ENCODE measurements at regions not wholly inside any gene's neighbourhood (a gene's known extent, or its start where the extent isn't known, plus 50 kb on each side); places are given as distances from the start of the nearest gene placed in this dataset.
"Not testable (repeated sequence)": the region's sequence is repeated elsewhere in the genome, so short reads cannot be mapped to it uniquely, and the experiment has no call there.

DNA sequence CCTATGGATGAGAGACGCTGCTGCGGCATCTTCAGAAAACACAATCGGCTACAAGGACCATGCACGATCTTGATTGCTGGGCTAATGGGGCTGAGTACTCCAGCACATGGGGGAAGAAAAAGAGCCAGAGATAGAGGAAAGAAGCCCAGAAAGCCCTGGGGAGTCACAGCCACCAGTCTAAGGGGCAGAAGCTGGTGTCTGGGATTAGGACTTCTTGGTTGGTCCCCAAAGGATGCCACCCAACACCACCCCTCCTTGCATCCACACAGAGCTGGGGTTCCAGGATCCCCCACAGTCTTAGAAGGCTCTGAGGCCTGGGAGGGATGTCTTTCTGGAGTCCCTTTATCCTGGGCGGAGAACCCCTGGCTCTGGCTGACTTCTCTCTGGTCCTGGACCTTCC, 98.4 kb upstream of the TARDBP start:
- no peak for DNase-seq

DNA sequence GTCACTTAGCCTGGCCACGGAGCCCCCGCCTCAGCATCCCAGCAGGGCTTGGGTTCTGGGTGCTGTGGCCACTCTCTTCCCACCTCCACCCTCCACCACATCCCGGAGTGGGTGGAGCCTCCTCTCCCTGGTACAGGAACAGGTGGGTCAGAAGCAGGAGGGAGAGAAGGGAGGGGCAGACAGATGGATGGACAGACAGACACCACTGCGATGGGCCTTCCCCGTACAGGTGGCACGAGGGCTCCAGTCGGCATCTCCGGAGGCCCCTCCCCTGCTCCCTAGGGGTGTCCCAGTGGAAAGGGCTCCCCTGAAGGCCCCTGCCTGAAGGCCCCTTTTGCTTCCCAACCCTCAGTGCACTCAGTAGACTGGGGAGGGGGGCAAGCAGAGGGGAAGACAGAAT, 96.9 kb upstream of the TARDBP start:
- DNase-seq: no peak

DNA sequence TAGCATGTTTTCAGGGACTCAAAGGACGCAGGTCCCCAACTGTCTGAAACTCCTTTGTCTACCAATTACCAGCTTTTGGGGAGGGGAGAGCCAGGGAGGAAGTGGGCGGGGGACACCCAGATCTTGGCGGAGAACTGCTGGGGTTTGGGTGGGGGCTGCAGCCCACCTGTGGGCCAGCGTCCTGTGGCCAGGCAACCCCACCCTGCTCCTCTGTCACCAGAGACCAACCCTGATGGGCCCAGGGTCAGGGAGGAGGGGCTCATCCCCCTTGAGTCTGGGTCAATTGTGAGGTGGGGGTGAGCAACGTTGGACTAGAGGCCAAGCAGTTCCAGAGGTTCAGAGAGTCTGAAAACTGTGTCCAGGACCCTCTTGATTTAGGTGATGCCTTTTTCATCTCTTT, 96.1 kb upstream of the TARDBP start:
- DNase-seq: no peak

DNA sequence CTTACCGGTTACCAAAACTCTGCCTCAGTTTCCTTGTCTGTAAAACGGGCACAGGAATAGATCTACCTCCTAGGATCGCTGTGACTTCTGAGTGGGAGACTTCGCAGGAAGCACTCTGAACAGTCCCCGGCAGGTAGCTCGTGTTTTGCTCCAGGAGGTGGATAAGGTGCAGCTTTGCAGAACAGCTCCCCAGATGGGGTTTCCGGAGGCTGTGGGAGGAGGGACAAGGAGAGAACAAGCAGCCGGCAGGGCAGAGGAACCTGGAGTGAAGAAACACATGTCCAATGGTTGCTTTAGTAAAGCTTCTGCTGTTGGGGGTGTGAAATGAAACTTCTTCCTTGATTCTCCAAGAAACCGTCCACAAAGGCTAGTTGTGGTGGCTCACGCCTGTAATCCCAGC, 95.5 kb upstream of the TARDBP start:
- DNase-seq: no peak

DNA sequence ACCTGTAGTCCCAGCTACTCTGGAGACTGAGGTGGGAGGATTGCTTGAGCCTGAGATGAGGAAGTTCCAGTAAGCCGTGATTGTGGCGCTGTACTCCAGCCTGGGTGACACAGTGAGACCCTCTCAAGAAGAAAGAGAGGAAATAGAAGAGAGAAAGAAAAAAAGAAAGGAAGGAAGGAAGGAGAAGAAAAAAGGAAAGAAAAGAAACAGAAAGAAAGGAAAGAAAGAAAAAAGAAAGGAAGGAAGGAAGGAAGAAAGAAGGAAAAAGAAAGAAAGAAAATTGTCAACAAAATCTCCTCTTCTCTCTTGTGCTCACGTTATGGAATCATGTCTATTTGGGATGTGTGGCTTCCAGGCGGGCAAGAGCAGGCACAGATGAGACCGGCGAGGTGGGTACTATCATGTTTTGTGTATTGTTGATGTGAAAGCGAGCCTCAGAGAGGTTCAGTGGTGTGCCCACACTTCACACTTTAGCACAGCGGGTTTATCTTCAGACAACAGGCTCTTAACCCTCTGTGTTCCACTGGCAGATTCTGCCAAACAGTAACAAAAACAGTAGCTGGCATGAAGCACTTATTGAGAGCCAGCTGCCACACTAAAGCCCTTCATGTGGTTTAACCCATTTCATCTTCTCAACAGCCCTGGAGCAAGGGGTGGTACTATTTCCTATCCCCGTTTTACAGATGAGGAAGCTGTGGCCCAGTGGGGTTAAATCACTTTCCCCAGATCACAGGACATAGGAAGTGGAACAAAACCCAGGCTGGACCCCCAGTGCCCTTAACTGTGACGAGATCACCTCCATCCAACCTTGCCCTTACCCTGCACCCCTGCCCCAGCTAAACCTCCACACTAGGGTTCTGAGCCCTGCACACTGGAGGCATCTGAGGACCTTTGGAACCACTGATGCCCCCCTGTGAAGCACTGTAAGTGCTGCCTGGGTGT, 94.7 kb upstream of the TARDBP start:
- DNase-seq: no peak

DNA sequence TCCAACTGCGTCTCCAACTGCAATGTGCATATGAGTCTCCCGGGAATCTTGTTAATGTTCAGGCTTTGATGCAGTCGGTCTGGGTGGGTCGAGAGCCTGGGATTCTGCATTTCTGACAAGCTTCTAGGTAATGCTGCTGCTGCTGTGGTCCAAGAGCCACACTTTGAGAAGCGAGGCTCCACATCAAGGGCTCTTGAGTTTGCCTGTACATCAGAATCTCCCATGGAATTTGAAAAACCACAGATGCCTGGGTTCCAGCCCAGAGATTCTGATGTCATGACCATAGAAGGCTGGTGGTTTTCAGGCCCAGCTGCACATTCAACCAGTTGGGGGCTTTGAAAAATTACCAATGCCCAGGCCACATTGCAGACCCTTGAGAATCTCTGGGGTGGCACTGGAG, 93.9 kb upstream of the TARDBP start:
- no peak for DNase-seq

DNA sequence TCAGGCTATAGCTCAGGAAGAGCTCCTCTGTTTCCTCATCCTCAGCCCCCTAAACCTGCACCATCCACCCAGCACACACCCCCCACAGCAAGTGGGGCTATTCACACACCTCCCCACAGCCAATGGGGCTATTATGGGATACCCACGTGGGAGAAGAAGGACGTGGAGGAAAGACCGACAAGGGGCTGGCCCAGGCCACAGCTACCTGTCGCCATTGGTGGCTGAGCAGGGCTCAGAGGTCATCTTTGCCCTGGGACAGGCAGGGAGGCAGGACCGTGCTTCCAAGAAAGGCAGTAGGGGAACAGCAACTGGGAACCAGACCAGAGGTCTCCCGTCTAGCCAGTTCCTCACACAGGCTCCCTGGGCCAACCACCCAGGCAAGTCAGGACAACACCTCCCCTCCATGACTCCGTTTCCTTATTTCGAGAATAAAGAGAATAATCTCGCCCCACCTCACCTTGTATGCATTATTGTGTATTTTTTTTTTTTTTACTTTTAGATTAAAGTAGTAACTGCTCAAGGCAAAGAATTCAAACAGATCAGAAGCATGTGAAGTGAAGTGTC, 92.3 kb upstream of the TARDBP start:
- DNase-seq: no peak

DNA sequence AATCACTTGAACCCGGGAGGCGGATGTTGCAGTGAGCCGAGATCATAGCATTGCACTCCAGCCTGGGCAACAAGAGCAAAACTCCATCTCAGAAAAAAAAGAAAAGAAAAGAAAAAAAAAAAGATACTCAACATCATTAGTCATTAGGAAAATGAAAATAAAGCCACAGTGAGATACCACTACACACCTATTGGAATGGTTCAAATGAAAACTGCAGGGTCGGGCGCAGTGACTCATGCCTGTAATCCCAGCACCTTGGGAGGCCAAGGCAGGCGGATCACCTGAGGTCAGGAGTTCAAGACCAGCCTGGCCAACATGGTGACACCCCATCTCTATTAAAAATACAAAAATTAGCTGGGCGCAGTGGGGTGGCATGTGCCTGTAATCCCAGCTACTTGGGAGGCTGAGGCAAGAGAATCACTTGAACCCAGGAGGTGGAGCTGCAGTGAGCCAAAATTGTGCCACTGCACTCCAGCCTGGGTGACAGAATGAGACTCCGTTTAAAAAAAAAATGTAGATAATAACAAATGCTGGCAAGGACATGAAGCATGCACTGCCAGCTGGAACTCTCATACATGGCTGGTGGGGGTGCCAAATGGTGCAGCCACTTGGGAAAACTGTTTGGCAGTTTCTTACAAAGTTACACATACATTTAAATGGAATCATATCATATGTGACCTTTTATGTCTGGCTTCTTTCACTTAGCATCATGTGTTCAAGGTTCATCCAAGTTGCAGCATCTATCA, 90.0 kb upstream of the TARDBP start:
- DNase-seq: not testable (repeated sequence)

DNA sequence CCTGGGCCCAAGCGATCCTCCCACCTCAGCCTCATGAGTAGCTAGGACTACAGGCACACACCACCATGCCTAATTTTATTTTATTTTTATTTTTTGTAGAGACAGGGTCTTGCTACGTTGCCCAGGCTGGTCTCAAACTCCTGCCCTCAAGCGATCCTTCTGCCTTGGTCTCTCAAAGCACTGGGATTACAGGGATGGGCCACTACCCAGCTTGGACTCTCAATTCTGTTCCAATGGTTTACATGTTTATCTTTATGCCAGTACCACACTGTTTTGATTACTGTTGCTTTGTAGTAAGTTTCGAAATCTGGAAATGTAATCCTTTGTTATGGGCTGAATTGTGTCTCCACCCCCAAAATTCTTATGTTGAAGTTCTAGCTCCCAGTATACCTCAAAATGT, 88.4 kb upstream of the TARDBP start:
- DNase-seq: no peak

DNA sequence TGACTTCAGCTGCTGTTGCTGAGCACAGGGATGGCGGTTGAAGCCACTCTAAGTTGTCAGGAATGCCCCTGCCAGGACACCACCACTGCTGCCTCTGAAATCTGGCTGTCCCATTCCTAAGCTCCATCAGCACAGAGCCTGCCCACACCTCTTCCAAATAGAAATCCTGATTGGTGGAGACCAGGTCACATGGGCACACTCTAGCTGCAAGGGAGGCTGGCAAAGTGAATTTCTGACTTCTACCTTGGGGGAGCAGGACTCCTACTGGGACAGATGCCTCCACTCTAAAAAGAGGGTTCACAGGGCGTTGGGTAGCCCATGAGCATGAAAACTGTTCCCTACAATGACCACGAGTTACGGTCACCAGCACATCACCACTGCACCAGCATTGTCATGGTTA, 83.8 kb upstream of the TARDBP start:
- no peak for DNase-seq

DNA sequence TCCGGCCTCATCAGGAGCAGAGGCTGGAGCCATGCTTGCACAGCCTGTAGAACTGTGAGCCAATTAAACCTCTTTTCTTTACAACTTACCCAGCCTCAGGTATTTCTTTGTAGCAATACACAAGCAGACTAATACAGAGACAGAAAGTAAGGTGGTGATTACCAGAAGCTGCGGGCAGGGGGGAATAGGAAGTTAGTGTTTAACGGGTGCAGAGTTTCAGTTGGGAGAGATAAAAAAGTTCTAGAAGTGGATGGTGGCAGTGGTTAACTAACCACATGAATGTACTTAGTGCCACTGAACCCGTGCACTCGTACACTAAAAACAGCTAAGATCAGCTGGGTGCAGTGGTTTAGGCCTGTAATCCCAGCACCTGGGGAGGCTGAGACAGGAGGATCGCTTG, 80.4 kb upstream of the TARDBP start:
- DNase-seq: no peak

DNA sequence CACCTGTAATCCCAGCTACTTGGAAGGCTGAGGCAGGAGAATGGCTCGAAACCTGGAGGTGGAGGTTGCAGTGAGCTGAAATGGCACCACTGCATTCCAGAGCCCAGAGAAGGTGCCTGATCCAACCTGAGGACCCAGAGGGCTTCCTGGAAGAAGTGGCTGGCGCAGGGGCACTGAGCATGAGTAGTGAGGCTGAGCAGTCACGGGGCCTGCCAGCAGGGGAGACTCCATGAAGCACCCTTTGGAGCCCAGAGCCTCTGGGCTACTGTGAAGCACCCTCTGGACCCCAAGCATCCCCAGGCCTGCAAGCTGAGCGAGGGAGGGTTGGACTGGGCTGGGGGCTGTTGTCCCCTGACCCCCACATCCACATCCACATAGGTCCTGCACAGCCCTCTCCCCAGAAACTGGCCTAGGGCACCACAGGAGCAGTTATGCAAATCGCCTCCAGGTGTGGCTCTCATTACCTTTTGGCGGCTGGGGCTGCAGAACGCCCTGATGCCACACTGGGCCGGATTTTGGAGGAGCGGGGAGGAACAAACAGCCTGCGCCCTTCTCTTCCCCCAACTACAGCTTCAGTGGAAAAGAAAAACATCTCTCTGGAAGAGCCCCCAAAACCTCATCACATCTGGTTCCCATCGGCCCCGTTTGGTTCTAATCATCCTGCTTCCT, 78.2 kb upstream of the TARDBP start:
- no peak for DNase-seq

DNA sequence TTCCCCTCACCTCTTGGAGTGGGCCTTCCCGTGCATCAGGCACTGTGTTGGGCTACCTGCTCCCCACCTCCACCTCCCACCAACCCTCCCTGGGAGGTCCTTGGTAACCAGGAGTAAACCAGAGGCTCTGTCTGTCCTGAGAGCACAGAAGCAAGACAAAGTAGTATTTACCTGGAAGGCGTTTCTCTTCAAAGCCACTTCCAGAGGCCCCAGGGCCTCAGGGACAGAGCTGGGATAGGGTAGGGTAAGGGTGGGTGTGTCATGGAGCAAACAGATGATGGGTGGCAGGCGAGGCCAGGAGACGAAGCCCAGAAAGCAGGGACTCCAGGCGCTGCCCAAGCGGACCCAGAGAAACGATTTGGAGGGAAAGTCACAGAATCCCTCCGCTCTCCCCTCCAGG, 77.2 kb upstream of the TARDBP start:
- DNase-seq: no peak

DNA sequence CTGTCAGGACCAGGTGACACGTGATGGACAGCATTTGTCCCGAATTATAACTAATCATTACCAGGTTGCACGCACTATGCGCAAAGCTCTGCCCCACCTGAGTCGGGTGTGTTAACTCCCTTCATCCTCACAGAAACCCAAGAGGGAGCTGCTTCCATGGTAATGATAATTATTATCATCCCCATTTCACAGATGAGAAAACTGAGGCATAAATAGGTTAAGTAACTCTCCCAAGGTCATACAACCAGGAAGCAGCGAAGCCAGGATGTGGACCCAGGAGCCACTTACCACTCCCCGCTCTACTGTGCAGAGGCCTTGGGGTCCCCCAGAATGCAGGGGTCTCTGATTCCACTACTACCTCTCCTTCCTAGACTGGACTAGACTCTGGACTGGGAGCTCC, 76.7 kb upstream of the TARDBP start:
- no peak for DNase-seq

DNA sequence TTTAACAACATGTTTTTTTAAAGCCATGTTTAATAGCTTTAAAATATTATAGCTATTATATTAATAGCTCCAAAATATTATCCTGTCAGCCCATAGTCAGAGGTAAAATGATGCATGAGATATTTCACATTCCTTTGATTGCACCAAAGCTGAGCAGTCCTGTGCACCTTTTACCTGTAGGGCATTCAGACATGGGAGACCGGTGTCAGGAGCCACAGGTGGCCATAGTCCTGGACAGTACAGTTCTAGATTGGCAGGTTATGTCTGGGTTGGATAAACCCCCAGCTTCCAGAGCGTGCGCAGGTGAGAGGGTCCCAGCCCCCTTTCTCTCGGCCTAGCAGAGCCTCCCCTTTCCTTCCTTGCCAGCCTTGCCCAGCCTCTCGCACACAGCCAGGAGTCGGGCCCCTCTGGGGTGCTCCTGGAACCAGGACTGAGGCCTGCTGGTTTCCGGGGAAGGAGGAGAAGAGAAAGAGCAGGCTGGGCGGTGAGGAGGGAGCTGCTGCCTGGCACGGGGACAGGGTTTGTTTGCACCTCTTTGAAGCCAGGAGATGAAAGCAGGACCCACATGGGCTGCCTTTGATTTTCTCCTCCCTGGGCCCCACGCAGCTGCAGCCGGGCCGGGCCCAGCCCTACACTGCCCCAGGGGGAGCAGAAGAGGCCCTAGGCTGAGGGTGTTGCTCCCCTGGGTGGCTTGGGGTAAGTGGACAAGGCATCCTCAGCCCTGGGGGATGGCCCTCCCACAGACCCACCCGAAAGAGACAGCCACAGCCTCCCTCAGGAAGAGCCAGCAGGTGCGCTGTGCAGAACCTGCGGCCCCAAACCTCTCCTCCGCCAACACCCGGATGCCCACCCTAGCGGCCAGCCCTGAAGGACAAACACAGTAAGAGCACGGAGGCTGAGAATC, 75.2 kb upstream of the TARDBP start:
- no peak for DNase-seq

DNA sequence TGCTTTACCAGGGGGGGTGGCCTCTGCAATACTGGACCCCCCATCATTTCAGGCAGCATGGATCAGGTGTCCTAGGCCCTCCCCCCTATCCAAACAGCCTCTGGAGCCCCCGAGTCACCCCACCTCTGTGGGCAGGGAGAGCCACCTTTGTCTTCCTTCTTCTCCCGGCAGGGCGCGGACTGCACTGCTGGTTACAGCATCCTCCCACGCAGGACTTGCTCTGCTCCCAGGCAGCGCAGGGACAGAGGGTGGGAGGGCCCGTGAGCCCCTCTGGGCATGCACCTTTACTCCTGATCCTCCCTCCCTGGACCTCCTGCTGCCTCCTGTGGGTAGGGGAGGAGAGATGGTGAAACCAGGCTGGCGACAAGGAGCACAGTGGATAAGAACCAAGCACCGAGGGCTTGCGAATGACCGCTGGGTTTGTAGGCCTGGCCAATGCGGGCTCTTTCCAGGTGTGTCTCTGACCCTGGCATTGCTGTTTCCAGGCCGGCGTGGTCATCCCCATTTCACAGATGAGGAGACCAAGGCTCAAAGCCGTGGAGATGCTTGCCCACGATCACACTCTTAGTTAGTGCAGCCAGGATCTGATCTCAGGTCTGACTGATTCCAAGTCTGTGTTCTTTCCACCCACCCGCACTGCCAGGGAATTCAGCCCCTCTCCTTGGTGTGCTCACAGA, 73.6 kb upstream of the TARDBP start:
- no peak for DNase-seq

DNA sequence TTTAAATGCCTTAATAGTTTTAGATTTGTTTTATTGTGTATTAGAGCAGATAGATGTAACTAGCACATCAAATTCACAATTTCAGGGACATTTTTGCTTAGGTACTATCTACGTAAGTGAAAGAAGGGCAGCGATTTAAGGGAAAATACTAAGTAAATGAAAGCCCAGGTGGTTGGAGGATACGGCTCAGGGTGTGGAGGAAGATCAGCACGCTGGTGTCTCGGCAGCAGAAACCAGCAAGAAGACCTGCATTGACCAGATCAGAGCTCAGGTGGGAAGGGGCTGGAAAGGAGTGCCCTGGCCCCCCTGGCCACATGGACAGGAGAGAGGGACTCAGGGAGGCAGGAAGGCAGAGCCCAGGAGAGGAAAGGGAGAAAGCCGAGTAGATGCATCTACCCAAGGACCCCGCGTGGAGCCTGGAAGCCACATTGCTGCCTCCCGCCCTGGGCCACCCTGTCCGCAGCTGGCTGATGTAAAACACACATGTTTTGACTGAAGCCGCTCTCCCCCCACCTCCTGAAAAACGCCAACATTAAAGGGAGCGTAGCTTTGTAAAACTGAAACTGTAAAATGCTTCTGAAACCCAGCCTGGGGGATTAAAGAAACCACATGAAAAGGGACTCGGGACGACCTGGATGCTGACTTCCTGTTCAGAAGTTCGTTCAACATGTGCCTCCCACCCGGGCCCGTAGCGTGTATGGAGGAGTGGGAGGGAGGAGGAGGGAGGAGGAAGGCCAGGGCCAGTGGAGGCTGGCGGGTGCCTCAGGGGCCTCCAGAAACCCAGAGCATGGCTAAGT, 72.6 kb upstream of the TARDBP start:
- no peak for DNase-seq

DNA sequence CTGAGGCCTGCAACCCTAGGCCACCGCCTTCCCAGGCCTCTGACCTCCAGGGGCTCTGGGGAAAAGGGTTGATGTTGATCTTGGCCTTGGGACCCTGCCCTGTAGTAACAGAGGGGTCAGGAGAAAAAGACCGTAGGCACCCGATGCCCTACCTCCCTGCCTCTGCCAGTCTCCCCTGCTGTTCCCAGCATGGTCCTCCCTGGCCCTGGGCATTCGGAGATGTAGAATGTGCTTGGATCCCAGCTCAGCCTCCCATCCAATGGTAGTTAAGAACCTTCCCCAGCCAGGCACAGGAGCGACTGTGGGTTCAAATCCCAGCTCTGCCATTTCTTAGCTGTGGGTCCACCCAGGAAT, 72.0 kb upstream of the TARDBP start:
- DNase-seq: no peak

DNA sequence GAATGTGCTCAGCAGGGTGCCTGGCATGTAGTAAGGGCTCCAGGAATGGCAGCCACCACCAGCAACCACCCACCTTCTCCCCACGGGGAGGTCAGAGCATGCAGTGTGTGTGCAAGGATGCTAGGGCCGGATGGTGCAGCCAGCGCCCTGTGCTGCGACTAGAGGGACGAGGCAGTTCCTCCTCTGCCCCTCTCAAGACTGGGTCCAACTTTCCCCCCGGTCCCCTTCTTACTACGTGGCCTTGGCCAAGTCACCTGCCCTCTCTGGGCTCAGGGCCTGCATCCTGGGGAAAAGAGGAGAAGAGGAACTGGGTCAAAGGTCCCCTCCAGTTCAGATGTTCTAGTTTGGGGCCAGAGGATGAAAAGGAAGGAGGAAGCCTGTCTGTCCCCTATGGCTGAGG, 71.6 kb upstream of the TARDBP start:
- no peak for DNase-seq

DNA sequence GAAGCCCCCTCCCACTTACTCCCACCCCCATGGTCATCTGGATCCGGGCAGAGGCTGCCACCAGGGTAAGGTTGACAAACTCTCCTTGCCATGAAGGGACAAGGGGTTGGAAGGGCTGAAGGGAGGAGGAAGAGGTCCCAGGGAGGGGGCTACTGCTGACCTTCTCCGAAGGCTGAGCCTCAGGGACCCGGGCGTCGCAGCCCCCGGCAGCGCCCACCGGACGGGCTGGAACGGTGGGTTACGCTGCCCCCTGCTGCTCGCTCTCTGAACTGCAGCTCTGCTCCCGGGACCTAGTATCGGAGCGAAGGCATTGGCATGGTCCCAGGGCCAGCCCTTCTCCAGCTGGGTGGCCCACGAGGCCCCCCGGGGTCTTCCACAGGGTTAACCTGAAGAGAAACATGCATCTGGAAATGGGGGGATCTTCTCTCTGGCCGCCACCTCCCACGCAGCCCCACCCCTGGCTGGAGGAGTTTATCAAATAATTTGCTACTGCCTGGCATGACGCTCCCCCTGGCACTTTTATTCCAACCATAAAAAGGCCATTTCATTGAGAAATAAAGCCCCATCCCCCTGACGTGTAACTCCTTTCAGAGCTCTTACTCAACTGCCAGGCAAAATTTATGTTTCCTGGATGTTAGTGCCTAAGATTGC, 70.4 kb upstream of the TARDBP start:
- peak; percentile 63 for DNase-seq

DNA sequence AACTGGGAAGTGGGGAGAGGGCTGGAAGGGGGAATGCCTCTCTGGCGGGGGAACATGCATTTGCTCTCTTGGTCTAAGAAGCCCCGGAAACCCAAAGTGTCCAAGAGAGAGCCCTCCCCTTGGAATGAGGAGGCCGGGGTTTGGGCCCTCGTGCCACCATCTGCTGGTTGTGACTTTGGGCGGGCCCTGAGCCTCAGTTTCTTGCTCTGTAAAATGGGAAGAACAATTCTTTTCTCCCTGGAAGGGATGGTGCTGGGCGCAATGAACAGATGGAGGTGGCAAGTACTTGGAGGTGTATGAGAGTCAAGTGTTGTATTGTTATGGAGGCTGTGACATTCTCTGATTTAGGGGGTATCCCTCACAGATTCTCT, 69.9 kb upstream of the TARDBP start:
- DNase-seq: no peak

Data from activated gamma-delta T cell treated with Interleukin-2 at 50 U/mL for 16 hours (primary cell).